GM12878 (cell line): ENCODE measurements at regions not wholly inside any gene's neighbourhood (a gene's known extent, or its start where the extent isn't known, plus 50 kb on each side); places are given as distances from the start of the nearest gene placed in this dataset.

Experiments used
- ATAC-seq: fragments of 200-7000 bp; cut with Tn5 transposase; 3 replicates; pipeline ENCODE4 v1.9.1; 2020; ENCODE audit warnings: mild to moderate bottlenecking, moderate library complexity
- BruUV-seq: library from RNA; stranded (reverse); fragments of 400-500 nt; replicated peaks from 2 replicates; lab custom pipeline; 2021; lab: Mats Ljungman, UMichigan
- CTCF ChIA-PET: fragments of 300-600 bp; sonication (Branson Sonifier 250); formaldehyde crosslinking; extraction: SDS; loops from one replicate; lab custom pipeline; 2021; ENCODE audit warnings: inconsistent platforms; lab: Yijun Ruan, JAX
- POLR2A ChIA-PET: fragments of 350-600 bp; formaldehyde crosslinking; extraction: SDS; loops from one replicate; lab custom pipeline; 2021; ENCODE audit warnings: inconsistent platforms; lab: Charles Lee
- RAD21 ChIA-PET: fragments of 300-600 bp; sonication (Branson Sonifier 250); formaldehyde crosslinking; loops from one replicate; lab custom pipeline; 2023; ENCODE audit warnings: antibody characterized with exemption; ENCODE audit not compliant: unreplicated experiment; lab: Charles Lee
- SMC1A ChIA-PET: fragments of 300-600 bp; sonication (Branson Sonifier 250); formaldehyde crosslinking; loops from one replicate; lab custom pipeline; 2023; ENCODE audit not compliant: unreplicated experiment, uncharacterized antibody; lab: Charles Lee
- DNase-seq: peaks from one replicate; pipeline ENCODE4 v3.0.0-alpha.2; 2011; ENCODE audit warnings: low read depth, low spot score
- FAIRE-seq: peaks from 3 replicates; lab custom pipeline; 2011; peaks lifted over from hg19 to GRCh38; lab: Jason Lieb, UNC
- H2AFZ ChIP-seq: 2 replicates; pipeline ENCODE4 v1.6.0; 2011; ENCODE audit warnings: low read depth, low read length, control low read depth; ENCODE audit not compliant: control insufficient read depth
- H3K27ac ChIP-seq: 2 replicates; pipeline ENCODE4 v1.5.1; 2011; ENCODE audit warnings: control low read depth; ENCODE audit not compliant: control insufficient read depth, insufficient read depth
- H3K27me3 ChIP-seq, 2 experiments: replicated peaks in 1 of 2; 2 replicates each; pipeline versions ENCODE4 v1.6.0 to v1.6.1; 2011; ENCODE audit warnings: low read length in 1 of 2; ENCODE audit not compliant: control insufficient read depth in 2 of 2, insufficient read depth in 2 of 2
- H3K36me3 ChIP-seq, 2 experiments: 2 replicates each; pipeline ENCODE4 v1.5.1; 2011; ENCODE audit warnings: low read length in 1 of 2; ENCODE audit not compliant: control insufficient read depth in 2 of 2, insufficient read depth in 2 of 2
- H3K4me1 ChIP-seq: 2 replicates; pipeline ENCODE4 v1.6.1; 2011; ENCODE audit warnings: mild to moderate bottlenecking, low read length, moderate library complexity, mixed read lengths; ENCODE audit not compliant: control insufficient read depth, insufficient read depth
- H3K4me2 ChIP-seq: 2 replicates; pipeline ENCODE4 v1.6.0; 2011; ENCODE audit warnings: control low read depth; ENCODE audit not compliant: control insufficient read depth, insufficient read depth
- H3K4me3 ChIP-seq: fragments of 200-600 bp; sonication (generic); 2 replicates; pipeline ENCODE4 v1.5.1; 2016
- H3K79me2 ChIP-seq: 2 replicates; pipeline ENCODE4 v1.6.0; 2011; ENCODE audit warnings: low read length; ENCODE audit not compliant: control insufficient read depth, insufficient read depth
- H3K9ac ChIP-seq: 2 replicates; pipeline ENCODE4 v1.8.0; 2011; ENCODE audit warnings: low read length, control low read depth, mixed read lengths; ENCODE audit not compliant: control insufficient read depth, insufficient read depth
- H3K9me3 ChIP-seq: replicated peaks from 3 replicates; pipeline ENCODE4 v1.5.1; 2011; ENCODE audit warnings: mild to moderate bottlenecking, low read length; ENCODE audit not compliant: control insufficient read depth, insufficient read depth
- H4K20me1 ChIP-seq: 2 replicates; pipeline ENCODE4 v1.6.0; 2011; ENCODE audit not compliant: control insufficient read depth, insufficient read depth
- KAT2A ChIP-seq: conservative IDR thresholded peaks from 2 replicates; pipeline ENCODE4 v1.6.1; 2011; ENCODE audit warnings: low read depth, low read length; ENCODE audit not compliant: control insufficient read depth
- NKRF ChIP-seq: fragments of 450-650 bp; conservative IDR thresholded peaks from 2 replicates; pipeline ENCODE4 v1.6.1; 2017; ENCODE audit warnings: mild to moderate bottlenecking, moderate library complexity
- PBX3 ChIP-seq: IDR thresholded peaks from 2 replicates; pipeline ENCODE4 v1.6.1; 2011; ENCODE audit warnings: mild to moderate bottlenecking, low read depth, low read length, moderate library complexity; ENCODE audit not compliant: insufficient replicate concordance
- REST ChIP-seq: IDR thresholded peaks from 2 replicates; pipeline ENCODE4 v1.6.1; 2012; ENCODE audit warnings: mild to moderate bottlenecking, low read depth, low read length
- SMARCA5 ChIP-seq: fragments of 450-650 bp; IDR thresholded peaks from 2 replicates; pipeline ENCODE4 v1.6.1; 2017; ENCODE audit warnings: mild to moderate bottlenecking
- STAT1 ChIP-seq: fragments of 450-650 bp; conservative IDR thresholded peaks from 2 replicates; pipeline ENCODE4 v1.6.1; 2014; ENCODE audit warnings: antibody characterized with exemption, mild to moderate bottlenecking
- ZBED1 ChIP-seq: IDR thresholded peaks from 2 replicates; pipeline ENCODE4 v1.6.1; 2016; ENCODE audit warnings: borderline replicate concordance
- WGBS: methylation state at CpG from one replicate; pipeline ENCODE4 v1.1.6; 2016; ENCODE audit warnings: low lambda C conversion rate; ENCODE audit not compliant: insufficient replicate concordance, insufficient coverage; ENCODE audit errors: missing lambda C conversion rate; 5-methylcytosine and 5-hydroxymethylcytosine counted together
- in situ Hi-C: fragments of 300-500 bp; cut with MboI; formaldehyde crosslinking; loops from 9 replicates; pipeline ENCODE4 v1.14.3; 2018; ENCODE audit warnings: mixed read lengths
- intact Hi-C: fragments of 100-400 bp; cut with micrococcal nuclease; formaldehyde crosslinking; loops from one replicate; pipeline ENCODE4 v1.14.2; 2022; ENCODE audit not compliant: unreplicated experiment

GRCh38 chr9:120018037-120018436 is 561.9 kb downstream of the CDK5RAP2 start:
- FAIRE-seq, result no peak
- no peak for ATAC-seq
- ChIA-PET POLR2A (no interaction called here), RAD21 (no interaction called here), SMC1A (no interaction called here), CTCF (no interaction called here)
- no TSS peak for BruUV-seq
- TF ChIP-seq PBX3, result no peak
- Histone ChIP-seq H2AFZ (no peak overlapping the region), H3K27me3 (no peaks in the 10 kb centered on the region), H3K79me2 (no peaks in the 10 kb centered on the region), H3K9ac (no peak overlapping the region), H3K4me2 (no peak overlapping the region), H3K36me3 (no peaks in the 10 kb centered on the region), H4K20me1 (no peaks in the 10 kb centered on the region), H3K27ac (no peak overlapping the region), H3K9me3 (no peaks in the 10 kb centered on the region), H3K4me3 (no peak overlapping the region), H3K4me1 (no peaks in the 10 kb centered on the region)
- in situ Hi-C loops, result no loop called here
- WGBS, result 0% methylated on average over 4 of the region's 4 CpGs
- intact Hi-C loops, result no loop called here
- no peak for DNase-seq

- 0% methylated on average over 2 of the region's 2 CpGs for WGBS
- TF ChIP-seq REST (no peak), ZBED1 (no peak), STAT1 (no peak), NKRF (no peak), KAT2A (no peak), SMARCA5 (no peak)
These were observed 563.7 kb downstream of the CDK5RAP2 start for GRCh38 chr9:120016231-120016630.

More at GRCh38 chr9:120016231-120016630, 563.7 kb downstream of the CDK5RAP2 start:
- no peaks in the 10 kb centered on the region for H3K36me3 ChIP-seq
- no peaks in the 10 kb centered on the region for H4K20me1 ChIP-seq
- no peaks in the 10 kb centered on the region for H3K79me2 ChIP-seq
- BruUV-seq, result no TSS peak
- no peak overlapping the region for H2AFZ ChIP-seq
- H3K9me3 ChIP-seq, result no peaks in the 10 kb centered on the region
- no peaks in the 10 kb centered on the region for H3K27me3 ChIP-seq
- no peak overlapping the region for H3K27ac ChIP-seq
- ChIA-PET RAD21 (no interaction called here), CTCF (no interaction called here), SMC1A (no interaction called here), POLR2A (no interaction called here)
- H3K4me2 ChIP-seq, result no peak overlapping the region
- no peak overlapping the region for H3K4me3 ChIP-seq
- H3K9ac ChIP-seq, result no peak overlapping the region
- DNase-seq (no peak), ATAC-seq (no peak), FAIRE-seq (no peak)
- in situ Hi-C loops, result no loop called here
- H3K4me1 ChIP-seq, result no peaks in the 10 kb centered on the region
- intact Hi-C loops, result no loop called here
